ENCODE measurements at regions not wholly inside any gene's neighbourhood (a gene's known extent, or its start where the extent isn't known, plus 50 kb on each side); places are given as distances from the start of the nearest gene placed in this dataset.

- H3K4me1 ChIP-seq (ENCODE audit: insufficient read depth, poor library complexity, severe bottlenecking), result no peaks in the 10 kb centered on the region
- H3K36me3 ChIP-seq (ENCODE audit: low read depth), result no peaks in the 10 kb centered on the region
- DNase-seq (ENCODE audit: low spot score) (no peak), ATAC-seq (ENCODE audit: low read depth) (no peak)
- H3K4me3 ChIP-seq (ENCODE audit: severe bottlenecking), result no peak overlapping the region
- H3K27me3 ChIP-seq (ENCODE audit: insufficient read depth, poor library complexity, severe bottlenecking), result no peaks in the 10 kb centered on the region
- no peaks in the 10 kb centered on the region for H3K9me3 ChIP-seq (ENCODE audit: severe bottlenecking)
- H3K27ac ChIP-seq (ENCODE audit: poor library complexity, severe bottlenecking), result no peak overlapping the region
- no peak for TF ChIP-seq CTCF (IDR thresholded peaks at IDR 0.05; ENCODE audit: poor library complexity, severe bottlenecking)
These were observed 56.0 kb upstream of the MYRIP start for GRCh38 chr3:39753391-39753790.

GRCh38 chr3:39754549-39754948 is 54.9 kb upstream of the MYRIP start:
- Histone ChIP-seq H3K36me3 (ENCODE audit: low read depth) (no peaks in the 10 kb centered on the region), H3K4me3 (ENCODE audit: severe bottlenecking) (no peak overlapping the region), H3K9me3 (ENCODE audit: severe bottlenecking) (no peaks in the 10 kb centered on the region), H3K27me3 (ENCODE audit: insufficient read depth, poor library complexity, severe bottlenecking) (no peaks in the 10 kb centered on the region), H3K27ac (ENCODE audit: poor library complexity, severe bottlenecking) (no peak overlapping the region), H3K4me1 (ENCODE audit: insufficient read depth, poor library complexity, severe bottlenecking) (no peaks in the 10 kb centered on the region)
- DNase-seq (ENCODE audit: low spot score) (no peak), ATAC-seq (ENCODE audit: low read depth) (no peak)
- TF ChIP-seq CTCF (IDR thresholded peaks at IDR 0.05; ENCODE audit: poor library complexity, severe bottlenecking), result no peak

- ATAC-seq (ENCODE audit: low read depth) (no peak), DNase-seq (ENCODE audit: low spot score) (no peak)
- Histone ChIP-seq H3K4me1 (ENCODE audit: insufficient read depth, poor library complexity, severe bottlenecking) (no peaks in the 10 kb centered on the region), H3K36me3 (ENCODE audit: low read depth) (no peaks in the 10 kb centered on the region), H3K4me3 (ENCODE audit: severe bottlenecking) (no peak overlapping the region), H3K27ac (ENCODE audit: poor library complexity, severe bottlenecking) (no peak overlapping the region), H3K27me3 (ENCODE audit: insufficient read depth, poor library complexity, severe bottlenecking) (no peaks in the 10 kb centered on the region), H3K9me3 (ENCODE audit: severe bottlenecking) (no peaks in the 10 kb centered on the region)
- no peak for TF ChIP-seq CTCF (IDR thresholded peaks at IDR 0.05; ENCODE audit: poor library complexity, severe bottlenecking)
These were observed 54.3 kb upstream of the MYRIP start for GRCh38 chr3:39755100-39755499.

DNA sequence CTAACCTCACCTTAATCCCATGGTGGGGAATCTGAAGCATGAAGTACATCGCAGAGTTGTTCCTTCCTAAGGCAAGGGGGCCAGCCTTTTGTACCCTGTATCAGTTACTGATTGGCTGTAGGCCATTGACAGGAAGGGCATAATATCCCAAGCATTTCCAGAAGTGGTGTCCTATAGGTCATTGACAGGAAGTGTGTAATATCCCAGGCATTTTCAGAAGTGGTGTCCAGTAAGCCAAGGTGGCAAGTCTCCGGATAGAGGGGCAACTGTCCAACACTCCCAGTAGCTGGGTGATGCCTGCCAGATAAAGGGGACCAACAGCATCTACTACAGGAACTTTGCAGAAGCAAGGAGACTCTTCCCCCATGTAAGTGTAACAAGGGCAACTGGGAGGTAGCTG is 52.1 kb upstream of the MYRIP start:
- no peaks in the 10 kb centered on the region for H3K9me3 ChIP-seq (ENCODE audit: severe bottlenecking)
- H3K36me3 ChIP-seq (ENCODE audit: low read depth), result no peaks in the 10 kb centered on the region
- no peaks in the 10 kb centered on the region for H3K4me1 ChIP-seq (ENCODE audit: insufficient read depth, poor library complexity, severe bottlenecking)
- DNase-seq (ENCODE audit: low spot score) (no peak), ATAC-seq (ENCODE audit: low read depth) (no peak)
- TF ChIP-seq CTCF (IDR thresholded peaks at IDR 0.05; ENCODE audit: poor library complexity, severe bottlenecking), result no peak
- no peak overlapping the region for H3K4me3 ChIP-seq (ENCODE audit: severe bottlenecking)
- H3K27ac ChIP-seq (ENCODE audit: poor library complexity, severe bottlenecking), result no peak overlapping the region
- no peaks in the 10 kb centered on the region for H3K27me3 ChIP-seq (ENCODE audit: insufficient read depth, poor library complexity, severe bottlenecking)
